ENCODE measurements at regions not wholly inside any gene's neighbourhood (a gene's known extent, or its start where the extent isn't known, plus 50 kb on each side); places are given as distances from the start of the nearest gene placed in this dataset.
"Not testable (repeated sequence)": the region's sequence is repeated elsewhere in the genome, so short reads cannot be mapped to it uniquely, and the experiment has no call there.

GRCh38 chr2:87352178-87352934, 330.7 kb upstream of the PLGLB1 start:
- not testable (repeated sequence) for H3K9me3 ChIP-seq (ENCODE audit: control insufficient read depth in 1 of 2, low read length in 2 of 2); H3K27ac ChIP-seq (ENCODE audit: low read depth, low read length); H3K9ac ChIP-seq (ENCODE audit: low read depth in 1 of 2, low read length in 2 of 2); H3K4me3 ChIP-seq (ENCODE audit: low read depth in 1 of 2, low read length in 2 of 2); H3K27me3 ChIP-seq (ENCODE audit: control insufficient read depth in 1 of 2, insufficient read depth in 2 of 2, low read length in 2 of 2); H3K36me3 ChIP-seq (ENCODE audit: control insufficient read depth in 1 of 2, insufficient read depth in 2 of 2, low read length in 2 of 2); H3K4me1 ChIP-seq (ENCODE audit: control insufficient read depth in 1 of 2, insufficient read depth in 2 of 2, low read length in 2 of 2)

- not testable (repeated sequence) for H3K36me3 ChIP-seq (ENCODE audit: control insufficient read depth in 1 of 2, insufficient read depth in 2 of 2, low read length in 2 of 2); H3K9ac ChIP-seq (ENCODE audit: low read depth in 1 of 2, low read length in 2 of 2); H3K4me1 ChIP-seq (ENCODE audit: control insufficient read depth in 1 of 2, insufficient read depth in 2 of 2, low read length in 2 of 2); H3K4me3 ChIP-seq (ENCODE audit: low read depth in 1 of 2, low read length in 2 of 2); H3K27me3 ChIP-seq (ENCODE audit: control insufficient read depth in 1 of 2, insufficient read depth in 2 of 2, low read length in 2 of 2); H3K27ac ChIP-seq (ENCODE audit: low read depth, low read length); H3K9me3 ChIP-seq (ENCODE audit: control insufficient read depth in 1 of 2, low read length in 2 of 2)
Measured at GRCh38 chr2:87353408-87353807, 331.8 kb upstream of the PLGLB1 start.

- H3K9me3 ChIP-seq (ENCODE audit: control insufficient read depth in 1 of 2, low read length in 2 of 2); H3K4me1 ChIP-seq (ENCODE audit: control insufficient read depth in 1 of 2, insufficient read depth in 2 of 2, low read length in 2 of 2); H3K36me3 ChIP-seq (ENCODE audit: control insufficient read depth in 1 of 2, insufficient read depth in 2 of 2, low read length in 2 of 2); H3K9ac ChIP-seq (ENCODE audit: low read depth in 1 of 2, low read length in 2 of 2); H3K4me3 ChIP-seq (ENCODE audit: low read depth in 1 of 2, low read length in 2 of 2); H3K27me3 ChIP-seq (ENCODE audit: control insufficient read depth in 1 of 2, insufficient read depth in 2 of 2, low read length in 2 of 2); H3K27ac ChIP-seq (ENCODE audit: low read depth, low read length): not testable (repeated sequence)
Measured at GRCh38 chr2:87354102-87354501, 332.5 kb upstream of the PLGLB1 start.

GRCh38 chr2:87360250-87360649, 338.6 kb upstream of the PLGLB1 start:
- not testable (repeated sequence) for H3K36me3 ChIP-seq (ENCODE audit: control insufficient read depth in 1 of 2, insufficient read depth in 2 of 2, low read length in 2 of 2); H3K27me3 ChIP-seq (ENCODE audit: control insufficient read depth in 1 of 2, insufficient read depth in 2 of 2, low read length in 2 of 2); H3K4me3 ChIP-seq (ENCODE audit: low read depth in 1 of 2, low read length in 2 of 2); H3K4me1 ChIP-seq (ENCODE audit: control insufficient read depth in 1 of 2, insufficient read depth in 2 of 2, low read length in 2 of 2); H3K27ac ChIP-seq (ENCODE audit: low read depth, low read length); H3K9ac ChIP-seq (ENCODE audit: low read depth in 1 of 2, low read length in 2 of 2); H3K9me3 ChIP-seq (ENCODE audit: control insufficient read depth in 1 of 2, low read length in 2 of 2)

GRCh38 chr2:87360927-87361326, 339.3 kb upstream of the PLGLB1 start:
- H3K4me1 ChIP-seq (ENCODE audit: control insufficient read depth in 1 of 2, insufficient read depth in 2 of 2, low read length in 2 of 2); H3K36me3 ChIP-seq (ENCODE audit: control insufficient read depth in 1 of 2, insufficient read depth in 2 of 2, low read length in 2 of 2); H3K4me3 ChIP-seq (ENCODE audit: low read depth in 1 of 2, low read length in 2 of 2); H3K9me3 ChIP-seq (ENCODE audit: control insufficient read depth in 1 of 2, low read length in 2 of 2); H3K27ac ChIP-seq (ENCODE audit: low read depth, low read length); H3K9ac ChIP-seq (ENCODE audit: low read depth in 1 of 2, low read length in 2 of 2); H3K27me3 ChIP-seq (ENCODE audit: control insufficient read depth in 1 of 2, insufficient read depth in 2 of 2, low read length in 2 of 2): not testable (repeated sequence)

- H3K27me3 ChIP-seq (ENCODE audit: control insufficient read depth in 1 of 2, insufficient read depth in 2 of 2, low read length in 2 of 2); H3K4me3 ChIP-seq (ENCODE audit: low read depth in 1 of 2, low read length in 2 of 2); H3K9ac ChIP-seq (ENCODE audit: low read depth in 1 of 2, low read length in 2 of 2); H3K36me3 ChIP-seq (ENCODE audit: control insufficient read depth in 1 of 2, insufficient read depth in 2 of 2, low read length in 2 of 2); H3K4me1 ChIP-seq (ENCODE audit: control insufficient read depth in 1 of 2, insufficient read depth in 2 of 2, low read length in 2 of 2); H3K9me3 ChIP-seq (ENCODE audit: control insufficient read depth in 1 of 2, low read length in 2 of 2); H3K27ac ChIP-seq (ENCODE audit: low read depth, low read length): not testable (repeated sequence)
Measured at GRCh38 chr2:87361805-87362204, 340.2 kb upstream of the PLGLB1 start.

GRCh38 chr2:87364379-87364778, 342.7 kb upstream of the PLGLB1 start:
- not testable (repeated sequence) for H3K4me1 ChIP-seq (ENCODE audit: control insufficient read depth in 1 of 2, insufficient read depth in 2 of 2, low read length in 2 of 2); H3K9ac ChIP-seq (ENCODE audit: low read depth in 1 of 2, low read length in 2 of 2); H3K4me3 ChIP-seq (ENCODE audit: low read depth in 1 of 2, low read length in 2 of 2); H3K36me3 ChIP-seq (ENCODE audit: control insufficient read depth in 1 of 2, insufficient read depth in 2 of 2, low read length in 2 of 2); H3K27ac ChIP-seq (ENCODE audit: low read depth, low read length); H3K9me3 ChIP-seq (ENCODE audit: control insufficient read depth in 1 of 2, low read length in 2 of 2); H3K27me3 ChIP-seq (ENCODE audit: control insufficient read depth in 1 of 2, insufficient read depth in 2 of 2, low read length in 2 of 2)

- H3K27me3 ChIP-seq (ENCODE audit: control insufficient read depth in 1 of 2, insufficient read depth in 2 of 2, low read length in 2 of 2); H3K9ac ChIP-seq (ENCODE audit: low read depth in 1 of 2, low read length in 2 of 2); H3K4me1 ChIP-seq (ENCODE audit: control insufficient read depth in 1 of 2, insufficient read depth in 2 of 2, low read length in 2 of 2); H3K36me3 ChIP-seq (ENCODE audit: control insufficient read depth in 1 of 2, insufficient read depth in 2 of 2, low read length in 2 of 2); H3K4me3 ChIP-seq (ENCODE audit: low read depth in 1 of 2, low read length in 2 of 2); H3K9me3 ChIP-seq (ENCODE audit: control insufficient read depth in 1 of 2, low read length in 2 of 2); H3K27ac ChIP-seq (ENCODE audit: low read depth, low read length): not testable (repeated sequence)
Measured at GRCh38 chr2:87365038-87365437, 343.4 kb upstream of the PLGLB1 start.

- H3K27ac ChIP-seq (ENCODE audit: low read depth, low read length); H3K9me3 ChIP-seq (ENCODE audit: control insufficient read depth in 1 of 2, low read length in 2 of 2); H3K4me1 ChIP-seq (ENCODE audit: control insufficient read depth in 1 of 2, insufficient read depth in 2 of 2, low read length in 2 of 2); H3K27me3 ChIP-seq (ENCODE audit: control insufficient read depth in 1 of 2, insufficient read depth in 2 of 2, low read length in 2 of 2); H3K36me3 ChIP-seq (ENCODE audit: control insufficient read depth in 1 of 2, insufficient read depth in 2 of 2, low read length in 2 of 2); H3K4me3 ChIP-seq (ENCODE audit: low read depth in 1 of 2, low read length in 2 of 2); H3K9ac ChIP-seq (ENCODE audit: low read depth in 1 of 2, low read length in 2 of 2): not testable (repeated sequence)
Measured at GRCh38 chr2:87386063-87386560, 361.8 kb upstream of the PLGLB2 start.

GRCh38 chr2:87395784-87396183, 352.1 kb upstream of the PLGLB2 start:
- not testable (repeated sequence) for H3K4me1 ChIP-seq (ENCODE audit: control insufficient read depth in 1 of 2, insufficient read depth in 2 of 2, low read length in 2 of 2); H3K4me3 ChIP-seq (ENCODE audit: low read depth in 1 of 2, low read length in 2 of 2); H3K9ac ChIP-seq (ENCODE audit: low read depth in 1 of 2, low read length in 2 of 2); H3K27me3 ChIP-seq (ENCODE audit: control insufficient read depth in 1 of 2, insufficient read depth in 2 of 2, low read length in 2 of 2); H3K36me3 ChIP-seq (ENCODE audit: control insufficient read depth in 1 of 2, insufficient read depth in 2 of 2, low read length in 2 of 2); H3K9me3 ChIP-seq (ENCODE audit: control insufficient read depth in 1 of 2, low read length in 2 of 2); H3K27ac ChIP-seq (ENCODE audit: low read depth, low read length)

All from duodenal mucosa (tissue), 2 donors.